ENCODE measurements at regions not wholly inside any gene's neighbourhood (a gene's known extent, or its start where the extent isn't known, plus 50 kb on each side); places are given as distances from the start of the nearest gene placed in this dataset.
"Not testable (repeated sequence)": the region's sequence is repeated elsewhere in the genome, so short reads cannot be mapped to it uniquely, and the experiment has no call there.

- no peak for DNase-seq (ENCODE audit: low read depth in 3 of 3)
Measured at GRCh38 chrX:40891798-40892197, 156.5 kb upstream of the MED14 start.

DNA sequence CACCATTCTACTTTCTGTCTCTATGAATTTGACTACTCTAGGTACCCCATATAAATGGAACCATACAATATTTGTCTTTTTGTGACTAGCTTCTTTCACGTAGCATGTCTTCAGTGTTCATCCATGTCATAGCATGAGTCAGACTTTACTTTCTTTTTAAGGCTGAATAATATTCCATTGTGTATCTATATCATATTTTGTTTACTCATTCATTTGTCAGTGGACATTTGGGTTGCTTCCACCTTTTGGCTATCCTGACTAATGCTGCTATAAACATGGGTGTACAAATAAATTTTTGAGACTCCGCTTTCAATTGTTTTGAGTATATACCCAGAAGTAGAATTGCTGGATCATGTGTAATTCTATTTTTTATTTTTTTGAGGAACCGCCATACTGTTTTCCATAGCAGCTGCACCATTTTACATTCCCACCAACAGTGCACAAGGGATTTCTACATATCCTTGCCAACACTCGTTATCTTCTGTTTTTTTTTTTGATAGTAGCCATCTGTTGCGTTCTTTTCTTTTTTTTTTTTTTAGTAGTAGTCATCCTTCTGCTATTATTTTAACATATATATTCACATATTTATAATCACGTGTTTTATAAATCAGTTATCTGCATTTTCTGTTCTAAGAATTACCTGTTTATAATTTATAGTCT is 158.0 kb upstream of the MED14 start:
- no peak for DNase-seq (ENCODE audit: low read depth in 3 of 3)

DNA sequence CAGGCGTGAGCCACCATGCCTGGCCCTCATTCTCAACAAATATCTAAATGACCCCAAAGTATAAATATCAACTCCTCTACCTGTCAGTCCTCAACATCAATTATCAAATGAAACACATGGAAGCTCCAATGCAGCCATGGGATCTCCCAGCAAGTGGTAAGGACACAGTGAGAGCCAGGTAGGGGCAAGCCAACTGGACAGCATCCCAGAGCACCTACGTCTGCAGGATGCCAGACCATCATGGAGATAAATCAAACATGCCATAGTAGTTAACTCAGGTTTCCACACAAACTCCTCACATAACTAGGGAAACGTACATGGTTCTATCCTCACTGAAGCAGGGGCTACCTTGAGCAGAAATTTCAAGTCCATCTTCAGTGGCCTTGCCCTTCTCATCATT is 159.9 kb upstream of the MED14 start:
- no peak for DNase-seq (ENCODE audit: low read depth in 3 of 3)

- DNase-seq (ENCODE audit: low read depth in 3 of 3), result no peak
Measured at GRCh38 chrX:40897718-40898270, 162.5 kb upstream of the MED14 start.

- DNase-seq (ENCODE audit: low read depth in 3 of 3), result not testable (repeated sequence)
Measured at GRCh38 chrX:40904739-40905138, 169.4 kb upstream of the MED14 start.

- no peak for DNase-seq (ENCODE audit: low read depth in 3 of 3)
Measured at GRCh38 chrX:40908026-40908425, 172.7 kb upstream of the MED14 start.

GRCh38 chrX:40908857-40909475 is 173.6 kb upstream of the MED14 start:
- DNase-seq (ENCODE audit: low read depth in 3 of 3), result no peak

DNA sequence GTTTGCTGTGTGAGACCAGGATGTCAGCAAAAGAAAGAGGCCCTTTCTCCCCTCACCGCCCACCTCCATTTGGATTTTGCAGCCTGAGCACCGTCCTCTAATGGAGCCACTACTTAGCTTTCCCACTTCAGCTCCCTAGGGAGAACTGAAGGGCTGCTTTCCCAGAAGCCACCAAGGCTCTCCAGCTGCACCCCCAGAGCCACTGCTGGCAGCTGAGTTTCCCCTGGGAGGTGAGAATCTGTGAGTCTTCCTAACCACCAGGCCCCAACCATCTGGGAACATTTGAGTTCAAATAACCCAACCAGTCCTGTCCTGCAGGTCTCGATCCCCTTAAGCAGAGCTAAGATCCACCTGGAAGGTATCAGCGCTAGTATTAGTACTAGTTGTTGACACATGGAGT is 173.1 kb upstream of the USP9X start:
- DNase-seq (ENCODE audit: low read depth in 3 of 3), result no peak

GRCh38 chrX:40912576-40912975 is 172.7 kb upstream of the USP9X start:
- DNase-seq (ENCODE audit: low read depth in 3 of 3), result no peak

DNA sequence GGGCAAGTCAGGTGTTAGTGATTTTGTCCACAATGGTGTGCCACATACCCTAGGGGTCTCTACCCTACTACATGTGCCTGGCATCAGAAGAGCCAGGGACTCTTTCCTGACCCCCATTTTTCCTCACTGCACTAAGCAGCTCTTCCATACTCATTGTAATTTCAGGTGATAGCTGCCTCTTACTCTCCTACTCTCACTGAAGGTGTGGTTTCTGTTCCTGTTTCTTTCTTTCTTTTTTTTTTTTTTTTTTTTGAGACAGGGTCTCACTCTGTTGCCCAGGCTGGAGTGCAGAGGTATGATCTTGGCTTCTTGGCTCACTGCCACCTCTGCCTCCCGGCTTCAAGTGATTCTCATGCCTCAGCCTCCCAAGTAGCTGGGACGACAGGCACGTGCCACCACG is 164.9 kb upstream of the USP9X start:
- DNase-seq (ENCODE audit: low read depth in 3 of 3), result no peak

DNA sequence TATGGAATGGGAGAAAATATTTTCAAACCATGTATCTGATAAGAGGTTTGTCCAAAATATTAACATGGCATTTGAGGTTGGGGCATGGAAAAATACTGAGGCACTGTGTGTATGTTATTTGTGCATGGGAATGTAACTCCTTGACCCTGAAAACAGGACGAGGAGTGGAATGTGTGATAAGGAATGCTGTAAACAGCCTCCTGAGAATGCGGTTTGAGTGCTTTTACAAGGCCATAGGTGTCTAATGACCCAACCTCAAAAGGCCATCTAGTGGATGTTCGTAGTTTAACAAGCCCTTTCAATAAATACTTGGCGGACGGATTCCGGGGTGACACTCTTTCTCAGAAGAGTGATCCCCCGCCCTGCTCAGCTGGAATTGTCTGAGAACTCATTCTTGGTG is 162.9 kb upstream of the USP9X start:
- no peak for DNase-seq (ENCODE audit: low read depth in 3 of 3)

GRCh38 chrX:40926739-40927427 is 158.4 kb upstream of the USP9X start:
- DNase-seq (ENCODE audit: low read depth in 3 of 3), result not testable (repeated sequence)

DNA sequence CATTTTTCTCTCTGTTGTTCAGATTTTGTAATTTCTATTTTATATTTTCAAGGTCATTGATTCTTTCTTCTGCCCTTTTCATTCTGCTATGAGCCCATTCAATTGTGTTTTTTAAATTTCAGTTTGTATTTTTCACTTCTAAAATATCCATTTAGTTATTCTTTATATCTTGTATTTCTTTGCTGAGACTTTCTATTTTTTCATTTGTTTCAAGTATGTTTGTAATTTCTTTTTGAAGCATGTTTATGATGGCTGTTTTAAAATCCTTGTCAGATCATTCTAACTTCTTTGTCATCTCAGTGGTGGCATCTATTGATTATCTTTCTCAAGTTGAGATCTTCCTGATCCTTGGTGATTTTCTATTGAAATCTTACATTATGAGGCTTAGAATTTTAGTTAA is 157.2 kb upstream of the USP9X start:
- DNase-seq (ENCODE audit: low read depth in 3 of 3), result no peak

DNA sequence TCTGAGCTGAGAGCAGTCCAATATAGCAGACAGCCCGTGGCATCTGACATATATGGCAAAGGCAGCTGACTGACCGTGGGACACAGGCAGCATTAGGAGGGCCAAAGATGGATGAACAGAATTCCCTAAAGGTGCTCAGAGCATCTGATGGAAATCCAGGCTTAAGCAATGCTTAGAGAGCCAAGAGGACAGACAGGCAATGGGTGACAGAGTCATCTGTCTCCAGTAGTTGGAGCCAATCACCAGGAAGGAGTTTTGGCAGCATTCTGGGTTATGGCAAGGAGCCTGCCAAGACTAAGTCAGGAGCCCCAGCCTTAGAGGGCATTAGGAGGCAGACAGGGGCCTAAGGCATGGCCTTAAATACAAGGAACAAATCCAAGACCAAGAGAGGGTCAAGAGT is 153.3 kb upstream of the USP9X start:
- no peak for DNase-seq (ENCODE audit: low read depth in 3 of 3)

DNA sequence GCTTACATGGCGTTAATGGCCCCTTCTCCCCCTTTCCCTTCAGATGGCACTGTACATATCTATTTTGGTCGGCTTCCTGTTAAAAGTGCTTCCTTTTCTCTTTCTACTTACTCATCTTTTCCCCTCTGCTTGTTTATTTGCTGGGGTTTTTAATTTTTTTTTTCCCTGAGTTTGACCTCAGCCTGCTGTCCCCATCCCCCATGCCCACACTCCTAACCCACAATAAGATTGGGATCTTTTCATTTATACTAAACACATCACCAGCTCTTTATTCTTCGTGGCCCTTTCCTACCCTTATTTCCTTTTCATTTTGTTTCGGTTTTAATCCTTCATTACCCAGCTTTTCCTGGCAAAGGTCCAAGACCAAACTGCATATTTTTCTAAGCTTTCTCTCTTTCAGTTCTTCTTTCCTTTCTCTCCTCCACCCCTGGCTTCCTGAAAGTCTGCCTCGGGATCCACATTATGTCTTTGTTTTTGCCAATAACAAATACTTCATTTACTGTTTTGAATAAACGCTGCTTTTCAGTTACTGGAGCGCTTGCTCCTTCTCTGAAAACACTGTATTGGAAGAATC is 152.0 kb upstream of the USP9X start:
- DNase-seq (ENCODE audit: low read depth in 3 of 3), result peak in 2 of 3 experiments; percentile 5 to 36

DNA sequence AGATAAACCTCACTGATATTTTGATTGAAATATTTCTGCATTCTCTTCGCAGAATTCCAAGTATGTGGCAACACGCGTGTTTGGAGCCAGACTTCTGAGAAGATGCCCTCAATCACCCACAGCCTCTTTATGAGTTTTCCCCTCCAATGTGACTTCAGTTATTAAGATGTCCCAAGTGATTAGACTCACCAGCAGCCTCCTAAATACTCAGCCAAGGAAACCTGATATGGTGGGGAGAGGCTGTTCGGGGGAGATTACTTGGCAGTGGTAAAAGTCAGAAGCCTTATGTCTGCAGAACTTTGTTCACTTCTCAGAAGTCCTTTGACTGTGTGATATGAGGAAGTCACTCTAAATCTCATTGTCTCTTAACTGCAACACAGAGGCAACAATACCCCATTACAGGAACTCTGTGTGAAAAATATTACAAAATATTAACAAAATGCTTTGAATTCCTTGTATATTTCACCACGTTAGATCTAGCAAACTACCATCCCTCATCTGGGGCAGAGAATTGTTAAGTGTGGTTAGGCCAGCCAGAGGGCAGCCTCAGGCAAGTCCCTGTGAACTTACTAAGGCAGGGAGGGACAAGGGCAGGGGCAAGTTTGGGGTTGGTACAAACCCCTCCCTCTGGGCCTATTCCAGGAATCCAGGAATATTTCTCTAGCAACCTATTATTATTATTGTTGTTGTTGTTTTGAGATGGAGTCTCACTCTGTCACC is 151.4 kb upstream of the USP9X start:
- no peak for DNase-seq (ENCODE audit: low read depth in 3 of 3)

DNA sequence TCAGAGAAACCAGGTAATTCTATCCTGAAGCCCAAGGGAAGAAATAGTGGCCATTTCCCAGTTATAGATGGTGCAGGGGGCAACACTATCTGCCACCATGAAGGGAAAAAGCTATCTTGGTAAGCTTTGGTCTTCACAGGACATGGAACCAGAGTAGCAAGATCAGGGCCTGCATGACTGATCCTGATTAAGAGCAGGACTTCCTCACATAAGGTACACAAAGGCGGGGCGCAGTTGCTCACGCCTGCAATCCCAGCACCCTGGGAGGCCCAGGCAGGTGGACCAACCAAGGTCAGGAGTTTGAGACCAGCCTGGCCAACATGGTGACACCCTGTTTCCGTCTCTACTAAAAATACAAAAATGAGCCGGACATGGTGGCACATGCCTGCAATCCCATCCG is 148.4 kb upstream of the USP9X start:
- DNase-seq (ENCODE audit: low read depth in 3 of 3), result no peak

GRCh38 chrX:40938423-40938822 is 146.8 kb upstream of the USP9X start:
- DNase-seq (ENCODE audit: low read depth in 3 of 3), result no peak

DNA sequence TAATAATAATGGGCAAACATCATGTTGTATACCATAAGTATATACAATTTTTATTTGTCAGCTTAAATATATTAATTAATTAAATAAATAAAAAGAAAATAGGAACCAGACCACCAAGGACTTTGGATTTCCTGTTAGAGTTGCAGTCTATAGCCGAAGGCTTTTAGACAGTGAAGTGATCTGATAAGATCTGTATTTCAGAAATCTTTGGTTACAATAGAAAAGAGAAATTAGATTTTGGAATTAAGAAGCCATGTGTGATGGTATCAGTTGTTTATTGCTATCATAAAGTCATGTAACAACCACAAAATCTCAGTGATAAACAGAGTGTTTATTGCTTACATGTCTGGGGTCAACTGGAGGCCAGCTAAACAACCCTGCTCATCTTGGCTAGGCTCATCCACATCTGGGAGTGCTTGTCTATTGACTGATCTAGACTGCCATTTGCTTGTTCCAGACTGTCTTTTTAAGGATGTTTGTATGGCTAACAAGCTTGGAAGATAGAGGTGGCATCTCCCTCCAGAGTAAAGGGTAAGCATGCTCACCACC is 142.1 kb upstream of the USP9X start:
- DNase-seq (ENCODE audit: low read depth in 3 of 3), result no peak

DNA sequence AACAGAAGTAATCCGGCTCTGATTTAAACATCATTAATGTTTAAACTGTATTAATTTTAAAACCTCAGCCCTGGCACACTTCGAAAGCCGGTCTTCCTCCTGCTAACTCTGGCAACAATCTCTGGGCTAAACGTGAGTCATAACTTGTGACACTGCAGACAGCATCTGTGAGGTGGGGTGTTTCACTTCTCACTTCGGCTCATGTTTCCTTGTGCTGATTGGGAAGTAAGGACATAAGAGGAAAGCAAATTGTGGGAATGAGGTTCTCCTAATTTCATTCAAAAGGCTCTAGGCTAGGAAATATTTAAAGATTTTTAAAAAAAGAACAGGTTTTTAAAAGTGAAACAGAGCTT is 139.9 kb upstream of the USP9X start:
- no peak for DNase-seq (ENCODE audit: low read depth in 3 of 3)

- no peak for DNase-seq (ENCODE audit: low read depth in 3 of 3)
Measured at GRCh38 chrX:40947276-40947675, 138.0 kb upstream of the USP9X start.

DNA sequence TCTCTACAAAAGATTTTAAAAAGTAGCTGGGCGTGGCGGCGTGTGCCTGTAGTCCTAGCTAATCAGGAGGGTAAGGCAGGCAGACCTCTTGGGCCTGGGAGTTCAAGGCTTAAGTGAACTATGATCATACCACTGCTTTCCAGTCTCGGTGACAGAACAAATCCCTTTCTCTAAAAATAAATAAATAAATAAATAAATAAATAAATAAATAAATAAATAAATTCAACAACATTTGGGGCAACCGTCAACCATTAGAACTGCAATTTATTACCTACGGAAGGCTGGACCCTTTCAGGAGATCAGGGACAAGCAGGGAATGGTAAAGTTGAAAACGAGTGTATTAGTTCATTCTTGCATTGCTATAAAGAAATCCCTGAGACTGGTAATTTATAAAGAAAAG is 136.2 kb upstream of the USP9X start:
- DNase-seq (ENCODE audit: low read depth in 3 of 3), result no peak
